Peyer's patch (tissue), 4 donors: ENCODE measurements at regions not wholly inside any gene's neighbourhood (a gene's known extent, or its start where the extent isn't known, plus 50 kb on each side); places are given as distances from the start of the nearest gene placed in this dataset.
A peak's percentile ranks its signal among the peaks of the same experiment; 100 is the strongest.

Experiments used
- DNase-seq, 3 donors: peaks; one replicate each; pipeline ENCODE4 v3.0.0-alpha.2; 2017 to 2019
- H3K27ac ChIP-seq, 4 donors: fragments of 200-600 bp; sonication (generic); one replicate each; pipeline ENCODE4 v1.5.1; 2016 to 2019
- H3K27me3 ChIP-seq, 2 donors: fragments of 200-600 bp; sonication (generic); one replicate each; pipeline ENCODE4 v1.5.1; 2019
- H3K36me3 ChIP-seq, 3 donors: fragments of 200-600 bp; sonication (generic); one replicate each; pipeline ENCODE4 v1.5.1; 2016 to 2019
- H3K4me1 ChIP-seq, 4 donors: fragments of 200-600 bp; sonication (generic); one replicate each; pipeline ENCODE4 v1.5.1; 2016 to 2019
- H3K4me3 ChIP-seq, 4 donors: fragments of 200-600 bp; sonication (generic); 1 replicate in 3 of 4; 2 replicates in 1 of 4; pipeline ENCODE4 v1.5.1; 2016 to 2019; ENCODE audit warnings: mild to moderate bottlenecking in 1 of 4
- H3K9me3 ChIP-seq, 4 donors: fragments of 200-600 bp; sonication (generic); one replicate each; pipeline ENCODE4 v1.5.1; 2016 to 2019; ENCODE audit warnings: mild to moderate bottlenecking in 1 of 4
- POLR2A ChIP-seq, 2 donors: fragments of 450-650 bp; IDR thresholded peaks; one replicate each; pipeline ENCODE4 v1.5.1; 2017; ENCODE audit warnings: antibody characterized with exemption in 2 of 2, mild to moderate bottlenecking in 2 of 2, moderate library complexity in 2 of 2
- TF ChIP-seq, protein P1 (sequence below), 6 experiments: fragments of 450-650 bp in 4 of 6; fragments of 200-600 bp in 2 of 6; sonication (generic) in 1 of 6; IDR thresholded peaks; one replicate each; pipeline ENCODE4 v1.5.1; 2017 to 2019; ENCODE audit warnings: antibody characterized with exemption in 6 of 6, mild to moderate bottlenecking in 3 of 6, moderate library complexity in 1 of 6

DNA sequence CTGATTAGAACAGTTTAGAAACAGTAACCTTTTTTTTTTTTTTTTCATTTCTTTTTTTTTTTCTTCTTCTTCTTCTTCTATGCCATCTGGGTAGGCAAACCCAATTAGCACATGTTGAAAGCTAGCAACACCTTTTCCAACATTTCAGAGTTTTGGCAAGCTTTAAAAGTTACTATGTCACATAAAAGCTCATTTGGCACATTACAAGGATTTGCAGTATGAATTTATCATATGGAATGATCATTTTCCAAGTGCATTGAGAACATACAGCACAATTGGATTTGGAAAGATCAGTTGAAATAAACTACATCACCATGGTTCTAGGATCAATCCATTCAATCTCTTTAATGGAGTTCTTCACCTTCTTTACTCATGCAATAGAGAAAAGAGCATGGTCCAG, 847.0 kb downstream of the LRRTM4 start:
- Histone ChIP-seq H3K27me3 (no peaks in the 10 kb centered on the region), H3K27ac (no peak overlapping the region), H3K36me3 (no peaks in the 10 kb centered on the region), H3K4me1 (peaks cover 0 to 8% (median 0%) of the 10 kb centered on the region in 4 donors), H3K9me3 (no peaks in the 10 kb centered on the region), H3K4me3 (no peak overlapping the region)
- TF ChIP-seq, protein P1, sequence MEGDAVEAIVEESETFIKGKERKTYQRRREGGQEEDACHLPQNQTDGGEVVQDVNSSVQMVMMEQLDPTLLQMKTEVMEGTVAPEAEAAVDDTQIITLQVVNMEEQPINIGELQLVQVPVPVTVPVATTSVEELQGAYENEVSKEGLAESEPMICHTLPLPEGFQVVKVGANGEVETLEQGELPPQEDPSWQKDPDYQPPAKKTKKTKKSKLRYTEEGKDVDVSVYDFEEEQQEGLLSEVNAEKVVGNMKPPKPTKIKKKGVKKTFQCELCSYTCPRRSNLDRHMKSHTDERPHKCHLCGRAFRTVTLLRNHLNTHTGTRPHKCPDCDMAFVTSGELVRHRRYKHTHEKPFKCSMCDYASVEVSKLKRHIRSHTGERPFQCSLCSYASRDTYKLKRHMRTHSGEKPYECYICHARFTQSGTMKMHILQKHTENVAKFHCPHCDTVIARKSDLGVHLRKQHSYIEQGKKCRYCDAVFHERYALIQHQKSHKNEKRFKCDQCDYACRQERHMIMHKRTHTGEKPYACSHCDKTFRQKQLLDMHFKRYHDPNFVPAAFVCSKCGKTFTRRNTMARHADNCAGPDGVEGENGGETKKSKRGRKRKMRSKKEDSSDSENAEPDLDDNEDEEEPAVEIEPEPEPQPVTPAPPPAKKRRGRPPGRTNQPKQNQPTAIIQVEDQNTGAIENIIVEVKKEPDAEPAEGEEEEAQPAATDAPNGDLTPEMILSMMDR (IDR thresholded peaks at IDR 0.05): no peak
- no peak for TF ChIP-seq POLR2A (IDR thresholded peaks at IDR 0.05)
- DNase-seq: no peak

DNA sequence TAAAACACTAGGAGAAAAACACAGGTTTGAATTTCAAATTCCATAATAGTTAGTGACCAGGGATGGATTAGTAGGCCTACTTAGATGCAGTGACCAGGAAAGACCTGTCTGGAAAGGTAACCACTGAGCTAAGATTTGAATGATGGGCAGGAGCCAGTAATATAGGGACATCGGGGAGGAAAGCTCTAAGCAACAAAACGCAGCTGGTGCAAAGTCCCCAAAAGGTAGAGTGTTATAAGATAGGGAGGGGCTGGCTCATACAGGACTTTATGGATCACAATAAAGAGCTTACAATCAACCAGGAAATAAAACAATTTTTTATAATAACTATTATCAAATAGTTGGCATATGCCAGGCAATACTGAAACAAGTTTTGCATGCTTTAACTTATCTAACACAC, 849.4 kb downstream of the LRRTM4 start:
- Histone ChIP-seq H3K4me1 (peaks cover 0 to 8% (median 0%) of the 10 kb centered on the region in 4 donors), H3K36me3 (no peaks in the 10 kb centered on the region), H3K27me3 (no peaks in the 10 kb centered on the region), H3K27ac (peak overlapping the region in 1 of 4 donors; percentile 28), H3K9me3 (no peaks in the 10 kb centered on the region), H3K4me3 (no peak overlapping the region)
- peak in 1 of 3 donors; percentile 50 for DNase-seq
- TF ChIP-seq POLR2A (IDR thresholded peaks at IDR 0.05): no peak
- TF ChIP-seq, protein P1 (IDR thresholded peaks at IDR 0.05): no peak

DNA sequence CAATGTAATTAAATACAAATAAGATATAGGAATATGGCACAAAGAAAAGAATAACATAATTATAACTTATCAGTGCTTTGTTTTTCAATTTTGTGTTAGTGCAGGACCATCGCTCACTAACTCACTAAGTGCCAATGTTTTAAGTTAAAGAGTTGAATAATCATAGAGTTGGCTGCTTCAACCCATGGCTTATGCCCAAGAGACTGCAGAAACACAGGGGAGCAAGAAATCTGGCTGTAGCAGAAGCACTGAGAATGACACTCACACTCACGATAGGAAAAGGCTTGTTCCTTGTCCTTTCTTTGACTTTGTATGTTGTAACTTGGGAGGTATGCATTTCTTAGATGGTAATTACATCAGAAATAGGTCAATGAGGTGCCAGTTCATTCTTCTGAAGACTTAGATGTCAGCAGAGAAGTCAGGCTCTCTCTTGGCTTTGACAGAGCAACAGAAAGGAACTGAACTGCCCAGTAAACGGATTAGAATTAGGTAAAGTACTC, 852.2 kb downstream of the LRRTM4 start:
- H3K36me3 ChIP-seq: no peaks in the 10 kb centered on the region
- no peak for DNase-seq
- H3K4me3 ChIP-seq: no peak overlapping the region
- H3K4me1 ChIP-seq: peaks cover 0 to 8% (median 0%) of the 10 kb centered on the region in 4 donors
- H3K27ac ChIP-seq: no peak overlapping the region
- TF ChIP-seq, protein P1 (IDR thresholded peaks at IDR 0.05): no peak
- no peaks in the 10 kb centered on the region for H3K27me3 ChIP-seq
- no peaks in the 10 kb centered on the region for H3K9me3 ChIP-seq

DNA sequence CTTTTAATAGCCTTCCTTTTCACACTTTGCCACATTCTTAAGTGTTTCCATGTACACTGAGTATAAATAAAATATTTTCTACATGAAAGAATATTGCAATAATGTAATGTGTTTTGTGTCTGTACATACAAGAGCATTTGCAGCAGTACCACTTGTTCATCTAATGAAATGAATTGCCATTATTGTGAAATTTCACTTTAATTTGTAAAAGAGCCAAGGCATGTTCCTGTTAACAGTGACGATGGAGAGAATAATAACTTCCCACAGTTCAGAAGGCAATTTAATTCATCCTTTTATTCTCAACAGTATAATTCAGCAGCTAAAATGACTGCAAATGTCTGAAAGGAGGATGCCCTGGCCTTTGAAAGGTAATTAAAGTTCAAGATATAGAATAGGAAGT, 853.9 kb downstream of the LRRTM4 start:
- H3K36me3 ChIP-seq: no peaks in the 10 kb centered on the region
- no peaks in the 10 kb centered on the region for H3K27me3 ChIP-seq
- DNase-seq: no peak
- no peak for TF ChIP-seq POLR2A (IDR thresholded peaks at IDR 0.05)
- TF ChIP-seq, protein P1 (IDR thresholded peaks at IDR 0.05): no peak
- H3K9me3 ChIP-seq: no peaks in the 10 kb centered on the region
- H3K4me1 ChIP-seq: no peaks in the 10 kb centered on the region
- no peak overlapping the region for H3K27ac ChIP-seq
- no peak overlapping the region for H3K4me3 ChIP-seq

DNA sequence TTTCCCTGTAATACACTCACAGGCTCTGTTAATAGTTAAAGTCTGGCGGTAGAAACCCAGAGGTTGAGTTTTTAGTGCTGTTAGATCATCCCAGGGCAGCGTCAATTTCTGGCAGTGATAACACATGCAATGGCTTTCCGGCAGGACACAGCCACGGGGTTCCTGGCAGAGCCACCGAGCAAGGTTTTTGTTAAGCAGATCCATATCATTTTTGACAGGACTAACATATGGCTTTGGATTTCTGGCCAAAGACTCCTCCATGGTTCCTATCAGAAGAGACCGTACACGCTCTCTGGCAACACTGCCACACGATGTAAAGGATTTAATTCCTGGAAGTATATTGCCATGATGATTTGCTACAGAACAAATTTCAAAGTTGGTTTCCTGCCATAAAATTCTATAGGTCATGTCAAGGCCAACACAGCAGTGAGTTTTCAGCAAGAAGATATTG, 854.3 kb downstream of the LRRTM4 start:
- no peaks in the 10 kb centered on the region for H3K9me3 ChIP-seq
- TF ChIP-seq, protein P1 (IDR thresholded peaks at IDR 0.05): no peak
- no peak for TF ChIP-seq POLR2A (IDR thresholded peaks at IDR 0.05)
- H3K4me1 ChIP-seq: no peaks in the 10 kb centered on the region
- no peak for DNase-seq
- H3K27ac ChIP-seq: no peak overlapping the region
- no peaks in the 10 kb centered on the region for H3K36me3 ChIP-seq
- H3K27me3 ChIP-seq: no peaks in the 10 kb centered on the region
- no peak overlapping the region for H3K4me3 ChIP-seq

DNA sequence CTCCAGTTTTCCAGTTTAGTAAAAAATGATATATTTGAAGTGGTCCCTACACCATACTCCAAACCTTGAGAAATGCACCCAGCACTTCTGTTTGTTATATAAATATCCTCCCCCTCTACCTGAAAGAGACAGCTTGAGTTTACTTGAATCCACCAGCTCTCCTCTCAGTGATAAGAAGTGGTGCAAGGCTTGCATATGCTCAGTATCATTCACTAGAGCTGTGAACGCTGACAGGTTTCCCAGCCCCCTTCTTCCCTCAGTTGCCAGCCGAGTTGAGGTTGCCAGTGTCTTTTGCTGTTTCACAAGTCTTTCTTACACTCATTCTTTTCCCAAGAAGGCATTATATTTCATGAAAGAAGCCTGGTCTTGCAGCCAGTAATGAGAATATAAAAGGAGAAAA, 880.0 kb downstream of the LRRTM4 start:
- no peaks in the 10 kb centered on the region for H3K4me1 ChIP-seq
- no peaks in the 10 kb centered on the region for H3K9me3 ChIP-seq
- no peak overlapping the region for H3K4me3 ChIP-seq
- H3K27ac ChIP-seq: no peak overlapping the region
- no peaks in the 10 kb centered on the region for H3K27me3 ChIP-seq
- TF ChIP-seq POLR2A (IDR thresholded peaks at IDR 0.05): no peak
- TF ChIP-seq, protein P1 (IDR thresholded peaks at IDR 0.05): no peak
- no peak for DNase-seq
- no peaks in the 10 kb centered on the region for H3K36me3 ChIP-seq
